Right lobe of liver (tissue), 4 donors: ENCODE measurements at regions not wholly inside any gene's neighbourhood (a gene's known extent, or its start where the extent isn't known, plus 50 kb on each side); places are given as distances from the start of the nearest gene placed in this dataset.

ENCODE experiments used
- CTCF ChIP-seq, 4 donors: fragments of 200-600 bp in 3 of 4; fragments of 450-650 bp in 1 of 4; IDR thresholded peaks; one replicate each; pipeline versions ENCODE4 v1.5.1 to v1.8.0; 2016 to 2022; ENCODE audit warnings: antibody characterized with exemption in 4 of 4, mild to moderate bottlenecking in 2 of 4
- POLR2A ChIP-seq: fragments of 450-650 bp; IDR thresholded peaks from one replicate; pipeline ENCODE4 v1.6.1; 2017; ENCODE audit warnings: antibody characterized with exemption, mild to moderate bottlenecking
- donor health status: DM: no; HTN: no; CAD: no.
- donor health status: DM: no; HTN: no; CAD: no.
- donor health status: DM: no; HTN: yes; CAD: no.

- TF ChIP-seq POLR2A (no peak), CTCF (IDR thresholded peaks at IDR 0.05) (no peak)
Measured at GRCh38 chr10:44070282-44070681, 314.6 kb downstream of the CXCL12 start.
